ENCODE measurements at regions not wholly inside any gene's neighbourhood (a gene's known extent, or its start where the extent isn't known, plus 50 kb on each side); places are given as distances from the start of the nearest gene placed in this dataset.

- no peak for TF ChIP-seq CTCF (conservative IDR thresholded peaks at IDR 0.05; ENCODE audit: low read length)
- TF ChIP-seq EZH2phosphoT487 (IDR thresholded peaks at IDR 0.05; ENCODE audit: borderline replicate concordance, low read depth, low read length) = no peak
These were observed 1278.4 kb upstream of the PIK3C3 start for GRCh38 chr18:40676668-40677067.
